SH-SY5Y (cell line): ENCODE measurements at regions not wholly inside any gene's neighbourhood (a gene's known extent, or its start where the extent isn't known, plus 50 kb on each side); places are given as distances from the start of the nearest gene placed in this dataset.

Source experiments
- GATA2 ChIP-seq: IDR thresholded peaks from 2 replicates; pipeline ENCODE4 v1.6.1; 2011; ENCODE audit warnings: mild to moderate bottlenecking, low read depth, low read length
- GATA3 ChIP-seq: IDR thresholded peaks from 2 replicates; pipeline ENCODE4 v1.6.1; 2011; ENCODE audit warnings: low read depth, mild to moderate bottlenecking, low read length, moderate library complexity

- TF ChIP-seq GATA3 = no peak
- TF ChIP-seq GATA2 = no peak
Observed at GRCh38 chr9:81427870-81428269, 261.5 kb downstream of the TLE1 start.
